Stimulated activated CD4-positive, alpha-beta T cell treated with anti-CD3 and anti-CD28 coated beads, Interleukin-4, amount 100 ng/mL, for 48 hours (primary cell): ENCODE measurements at regions not wholly inside any gene's neighbourhood (a gene's known extent, or its start where the extent isn't known, plus 50 kb on each side); places are given as distances from the start of the nearest gene placed in this dataset.
"Not testable (repeated sequence)": the region's sequence is repeated elsewhere in the genome, so short reads cannot be mapped to it uniquely, and the experiment has no call there.

Source experiments
- DNase-seq, 2 donors: peaks; one replicate each; pipeline ENCODE4 v3.0.0-alpha.2; 2020; ENCODE audit warnings: low read depth in 2 of 2

DNA sequence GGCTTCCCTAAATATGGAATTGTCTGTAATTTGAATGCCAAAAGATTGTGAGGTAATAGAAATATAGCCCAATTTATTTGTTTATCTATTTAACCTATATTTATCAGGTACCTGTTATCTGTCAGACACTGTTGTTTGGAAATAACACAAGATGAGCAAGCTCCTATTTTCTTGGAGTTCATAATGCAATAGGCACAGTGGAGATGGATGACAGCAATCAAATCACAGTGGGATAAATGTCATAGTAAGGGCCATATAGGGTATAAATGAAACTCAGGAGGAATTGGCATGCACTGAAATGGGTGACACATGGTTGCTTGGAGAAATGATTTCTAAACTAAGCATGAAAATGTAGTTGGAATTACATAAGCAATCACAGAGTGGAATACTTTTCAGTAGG, 761.8 kb upstream of the MBL2 start:
- no peak for DNase-seq

DNA sequence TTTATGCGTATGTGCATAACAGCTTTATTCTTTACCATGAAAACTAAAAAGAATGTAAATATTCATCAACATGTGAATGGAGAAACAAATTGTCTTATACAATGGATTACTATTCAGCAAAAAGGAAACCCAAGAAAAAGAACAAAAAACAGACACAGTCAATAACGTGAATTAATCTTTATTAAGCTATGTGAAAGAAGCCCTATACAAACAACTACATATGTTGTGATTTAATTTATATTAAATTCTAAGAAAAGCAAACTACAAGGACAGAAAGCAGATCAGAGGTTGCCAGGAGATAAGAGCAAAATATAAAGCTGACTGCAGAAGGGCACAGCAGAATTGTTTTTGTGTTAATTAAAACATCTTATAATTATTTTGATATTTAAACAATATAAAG, 756.4 kb upstream of the MBL2 start:
- no peak for DNase-seq

DNA sequence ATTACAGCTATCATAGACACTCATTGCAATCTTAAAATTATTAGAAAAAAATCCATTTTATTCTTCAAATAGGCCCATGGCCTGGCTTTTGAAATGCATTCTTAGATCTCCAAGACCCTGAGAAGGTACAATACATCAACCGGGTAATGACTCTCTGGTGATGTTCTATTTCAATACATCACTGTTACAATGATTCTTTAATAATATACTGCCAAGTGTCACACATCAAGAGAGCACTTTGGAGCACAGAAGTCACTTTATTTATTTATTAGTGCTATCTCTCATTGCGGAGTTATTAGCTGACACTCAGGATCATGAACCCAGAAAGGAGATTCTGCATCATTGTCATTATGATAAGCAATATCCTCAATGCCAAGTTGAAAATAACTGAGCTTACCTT, 748.5 kb upstream of the MBL2 start:
- no peak for DNase-seq

DNA sequence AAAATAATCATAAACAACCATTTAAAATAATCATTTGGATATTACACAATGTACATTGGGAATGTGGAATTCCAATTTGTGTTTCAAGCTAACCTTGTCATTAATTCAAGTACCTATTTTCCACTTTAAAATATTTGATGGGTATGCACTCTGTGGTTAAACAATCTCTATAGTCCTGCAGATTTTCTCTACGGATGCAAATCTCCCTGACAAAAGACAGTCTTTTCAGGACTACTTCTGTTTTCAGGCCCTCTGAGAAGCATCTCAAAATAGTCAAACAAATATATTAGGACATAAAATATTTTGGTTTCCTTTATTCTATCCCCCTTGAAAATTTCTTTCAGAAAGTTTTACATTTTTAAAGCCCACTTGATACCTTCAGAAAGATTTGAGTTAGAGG, 735.6 kb upstream of the MBL2 start:
- DNase-seq, result no peak

DNA sequence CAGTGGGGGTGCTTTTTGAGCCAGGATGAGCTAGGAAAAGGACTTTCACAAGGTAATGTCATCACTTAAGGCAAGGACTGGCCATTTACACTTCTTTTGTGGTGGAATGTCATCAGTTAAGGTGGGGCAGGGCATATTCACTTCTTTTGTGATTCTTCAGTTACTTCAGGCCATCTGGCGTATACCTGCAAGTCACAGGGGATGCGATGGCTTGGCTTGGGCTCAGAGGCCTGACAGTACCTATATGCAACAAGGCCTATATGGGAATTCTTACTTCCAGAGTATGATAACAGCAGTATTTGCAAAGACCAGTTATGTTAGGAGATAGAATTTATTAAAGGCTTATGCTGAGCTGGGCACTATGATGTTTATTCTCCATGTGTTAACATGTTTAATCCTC, 731.9 kb upstream of the MBL2 start:
- DNase-seq, result not testable (repeated sequence)

DNA sequence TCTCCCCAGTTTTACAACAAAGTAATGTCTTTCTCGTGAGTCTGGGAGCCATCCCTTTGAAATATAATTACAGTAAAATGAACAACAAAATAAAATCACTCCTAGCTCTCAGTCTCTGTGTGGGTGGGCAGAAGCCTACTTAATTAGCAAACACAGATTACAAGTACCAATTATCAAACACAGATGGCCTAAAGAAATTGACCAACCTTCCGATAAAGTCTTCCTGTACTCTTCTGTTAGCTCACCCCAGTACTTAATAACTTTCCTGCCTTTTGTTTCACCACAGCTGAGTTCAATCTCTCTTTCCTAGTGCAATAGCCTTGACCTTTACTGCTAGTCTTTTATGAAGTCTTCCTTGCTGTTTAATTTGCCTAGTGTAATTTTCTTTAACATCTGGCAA, 719.2 kb upstream of the MBL2 start:
- no peak for DNase-seq

DNA sequence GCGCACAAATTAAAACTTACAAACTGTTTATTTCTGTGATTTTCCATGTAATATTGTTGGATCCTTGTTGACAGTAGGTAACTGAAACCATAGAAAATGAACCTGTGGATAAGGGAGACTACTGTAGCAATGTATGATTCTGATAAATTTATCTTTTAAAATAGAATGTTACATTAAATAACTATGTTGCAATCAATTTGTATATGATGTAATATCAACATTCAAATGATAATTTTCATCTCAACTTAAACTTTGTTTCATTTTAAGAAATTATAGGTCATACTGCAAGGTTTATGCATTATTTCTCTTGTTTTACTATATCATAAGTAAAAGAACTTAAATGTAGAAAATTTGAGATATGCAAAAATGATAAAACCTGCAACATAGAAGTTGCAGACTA, 718.0 kb upstream of the MBL2 start:
- no peak for DNase-seq

DNA sequence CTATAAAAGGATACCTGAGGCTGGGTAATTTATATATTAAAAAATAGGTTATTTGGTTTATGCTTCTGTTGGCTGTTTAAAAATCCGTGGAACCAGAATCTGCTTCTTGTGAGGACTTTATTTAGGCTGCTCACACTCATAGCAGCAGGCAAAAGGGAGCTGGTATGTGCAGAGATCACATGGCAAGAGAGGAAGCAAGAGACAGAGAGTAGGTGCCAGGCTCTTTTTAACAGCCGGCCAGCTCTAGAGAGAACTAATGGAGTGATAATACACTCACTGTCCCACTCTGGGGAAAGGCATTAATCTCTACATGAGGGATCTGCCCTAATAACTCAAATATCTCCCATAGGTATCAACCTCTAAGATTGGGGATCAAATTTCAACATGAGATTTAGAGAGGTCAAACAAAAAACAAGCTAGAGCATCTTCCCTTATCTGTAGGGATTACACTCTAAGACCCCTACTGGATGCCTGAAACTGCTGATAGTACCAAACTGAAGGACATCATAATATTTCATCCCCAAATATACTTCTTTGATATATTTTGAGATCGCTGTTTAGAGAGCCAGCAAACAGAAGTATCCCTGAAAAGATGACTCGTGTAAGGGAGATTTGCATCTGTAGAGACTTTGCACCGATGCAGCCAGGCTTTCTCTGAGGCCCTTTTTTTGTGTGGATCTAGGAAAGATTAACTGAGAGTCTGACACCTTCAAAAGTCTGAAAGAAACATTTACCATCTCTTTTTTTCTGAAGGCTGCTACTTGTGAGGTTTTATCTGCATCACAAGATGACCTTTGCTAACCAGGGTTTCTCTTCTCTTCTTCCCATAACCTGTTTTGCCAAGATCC, 717.0 kb upstream of the MBL2 start:
- no peak for DNase-seq

DNA sequence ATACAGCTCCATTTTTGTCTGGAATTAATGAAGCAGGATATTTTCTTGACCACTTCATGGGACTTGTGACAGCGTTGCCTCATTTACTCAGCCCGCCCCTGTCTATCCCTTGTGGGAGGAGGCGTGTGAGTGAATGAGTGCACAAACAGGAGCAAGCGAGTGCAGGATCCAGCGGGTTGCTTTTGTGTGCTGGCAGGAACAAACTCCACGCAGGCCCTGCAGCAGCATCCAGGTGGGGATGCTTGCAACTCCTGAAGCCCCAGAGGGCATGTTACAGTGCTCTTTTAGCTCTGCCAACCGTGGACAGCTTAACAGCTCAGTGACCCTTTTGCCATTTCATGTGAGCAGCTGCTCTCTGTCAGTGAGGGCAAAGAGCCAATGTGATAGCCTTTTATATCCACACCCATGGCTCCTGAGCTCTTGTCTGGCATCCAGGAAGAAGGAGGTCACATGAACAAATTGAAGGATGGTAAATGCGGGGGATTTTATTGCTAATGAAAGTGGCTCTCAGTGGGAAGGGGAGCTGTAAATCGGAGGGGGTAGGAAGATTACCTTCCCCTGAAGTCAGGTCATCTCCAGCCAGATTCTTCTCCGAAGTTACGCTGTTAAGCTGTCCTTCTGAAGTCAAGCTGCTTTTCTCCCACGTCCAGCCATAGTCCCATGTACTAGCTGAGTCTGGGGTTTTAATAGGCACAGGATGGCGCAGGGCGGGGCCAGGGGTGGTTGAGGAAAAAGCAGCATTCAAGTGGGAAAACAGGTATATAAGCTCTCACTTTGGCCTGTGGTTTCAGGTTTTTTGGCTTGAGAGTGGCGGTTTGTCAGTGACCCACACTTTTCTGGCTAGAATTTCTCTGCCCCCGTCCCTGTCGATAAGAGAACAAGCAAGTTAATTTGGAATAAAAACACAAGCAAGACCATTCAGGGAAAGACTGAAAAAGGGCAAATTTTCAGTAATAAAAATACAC, 714.7 kb upstream of the MBL2 start:
- no peak for DNase-seq

DNA sequence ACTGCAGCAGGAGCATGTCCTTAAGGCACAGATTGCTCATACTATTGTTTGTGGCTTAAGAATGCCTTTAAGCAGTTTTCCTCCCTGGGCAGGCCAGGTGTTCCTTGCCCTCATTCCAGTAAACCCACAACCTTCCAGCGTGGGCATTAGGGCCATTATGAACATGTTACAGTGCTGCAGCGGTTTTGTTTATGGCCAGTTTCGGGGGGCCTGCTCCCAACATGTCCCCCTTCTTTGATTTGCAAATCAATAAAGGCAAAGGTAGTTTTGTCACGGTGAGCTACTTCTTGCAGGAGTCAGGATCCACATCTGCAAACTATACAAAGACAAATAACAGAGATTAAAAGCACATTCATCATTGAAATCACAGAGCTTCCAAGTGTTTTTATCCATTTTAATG, 712.8 kb upstream of the MBL2 start:
- DNase-seq, result not testable (repeated sequence)

DNA sequence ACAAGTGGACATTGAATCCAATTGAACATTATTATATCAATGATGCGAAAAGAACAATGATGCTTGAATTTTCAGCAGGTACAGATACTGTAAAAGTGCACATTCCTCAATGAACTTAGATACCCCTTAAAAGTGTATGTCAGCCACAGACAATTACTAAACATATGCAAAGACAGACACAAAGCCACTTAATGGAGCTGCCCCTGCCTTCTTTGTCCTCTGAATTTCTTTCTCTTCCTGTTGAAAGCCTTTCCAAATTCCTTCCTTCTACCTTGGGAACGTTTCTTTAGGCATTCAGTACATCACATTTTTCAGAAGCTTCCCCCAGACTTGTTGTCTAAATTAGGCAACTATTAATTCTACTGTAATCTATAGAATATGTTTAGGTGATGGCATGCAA, 706.8 kb upstream of the MBL2 start:
- DNase-seq, result no peak

DNA sequence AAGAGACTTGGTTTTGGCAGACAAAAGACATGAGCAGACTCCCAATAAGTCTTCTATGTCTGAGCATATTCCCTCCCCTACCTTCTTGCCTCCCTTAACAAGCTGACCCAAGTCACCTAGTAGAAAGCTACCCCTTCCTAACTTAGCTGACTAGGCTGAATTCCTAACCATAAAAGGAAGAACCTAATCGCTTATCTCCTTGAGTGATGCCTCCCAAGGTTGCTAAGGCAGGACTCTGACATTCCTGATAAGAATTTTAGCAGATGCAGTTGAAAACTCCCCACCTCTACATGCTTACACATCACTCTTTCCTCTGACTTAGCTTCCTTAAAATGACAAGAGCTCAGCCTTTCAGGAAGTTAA, 704.7 kb upstream of the MBL2 start:
- no peak for DNase-seq

DNA sequence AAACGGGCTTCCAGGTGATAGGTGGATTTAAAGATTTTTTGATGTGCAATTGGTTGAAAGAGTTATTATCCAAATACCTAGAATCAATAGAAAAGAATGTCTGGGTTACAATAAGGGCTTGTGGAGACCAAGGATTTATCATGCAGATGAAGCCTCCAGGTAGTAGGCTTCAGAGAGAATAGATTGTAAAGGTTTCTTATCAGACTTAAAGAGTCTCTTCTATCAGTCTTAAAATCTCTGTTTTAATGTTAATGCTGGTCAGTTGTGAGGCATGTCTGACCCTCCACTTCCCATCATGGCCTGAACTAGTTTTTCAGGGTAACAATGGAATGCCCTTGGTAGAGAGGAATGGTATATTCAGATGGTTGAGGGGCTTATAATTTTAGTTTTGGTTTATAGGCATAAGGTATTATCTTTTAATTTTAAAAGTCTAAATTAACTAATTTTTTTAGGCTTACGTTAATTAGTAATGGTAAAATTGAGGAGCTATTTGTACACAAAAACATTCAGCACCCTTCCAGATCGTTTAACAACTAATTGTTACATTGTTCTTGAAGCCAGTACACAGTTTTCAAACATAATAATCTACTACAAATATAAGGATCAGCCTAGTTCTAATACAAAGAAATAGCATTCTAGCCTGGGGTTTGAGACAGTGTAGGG, 704.2 kb upstream of the MBL2 start:
- no peak for DNase-seq

DNA sequence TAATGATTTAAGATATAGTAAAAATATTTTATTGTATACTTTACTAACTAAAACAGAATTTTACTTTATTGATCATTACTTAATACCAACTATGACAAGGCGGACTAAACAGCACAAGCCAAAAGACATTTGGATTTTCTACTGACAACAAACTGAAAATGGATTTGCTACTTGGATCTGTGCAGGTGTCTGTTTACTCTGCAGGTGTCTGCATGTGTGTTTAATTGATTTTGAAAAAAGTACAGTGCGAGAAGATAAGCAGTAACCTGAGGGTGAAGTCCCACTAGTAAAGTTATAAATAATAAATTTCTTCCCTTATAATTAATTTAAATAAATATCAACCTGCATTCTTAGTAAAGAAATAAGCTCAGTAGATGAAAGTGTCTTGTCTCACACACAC, 696.8 kb upstream of the MBL2 start:
- no peak for DNase-seq

DNA sequence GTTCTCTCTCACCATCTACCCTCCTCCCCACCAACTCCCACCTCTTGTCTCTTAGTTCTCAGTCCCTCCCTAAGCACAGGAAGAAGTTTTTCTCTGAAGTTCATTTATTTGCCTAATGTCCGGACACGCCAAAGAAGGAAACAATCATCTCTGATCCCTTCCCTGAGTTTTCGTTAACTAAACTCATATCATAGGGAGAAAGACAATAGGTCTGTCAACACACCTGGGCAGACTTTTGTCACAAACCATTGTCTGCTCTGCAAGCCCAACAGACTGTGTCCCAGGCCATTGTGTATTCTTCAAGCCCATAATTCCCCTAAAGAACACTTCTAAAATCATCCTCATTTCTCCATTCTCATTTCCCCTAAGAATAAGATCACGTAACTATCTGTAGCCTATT, 691.0 kb upstream of the MBL2 start:
- no peak for DNase-seq

DNA sequence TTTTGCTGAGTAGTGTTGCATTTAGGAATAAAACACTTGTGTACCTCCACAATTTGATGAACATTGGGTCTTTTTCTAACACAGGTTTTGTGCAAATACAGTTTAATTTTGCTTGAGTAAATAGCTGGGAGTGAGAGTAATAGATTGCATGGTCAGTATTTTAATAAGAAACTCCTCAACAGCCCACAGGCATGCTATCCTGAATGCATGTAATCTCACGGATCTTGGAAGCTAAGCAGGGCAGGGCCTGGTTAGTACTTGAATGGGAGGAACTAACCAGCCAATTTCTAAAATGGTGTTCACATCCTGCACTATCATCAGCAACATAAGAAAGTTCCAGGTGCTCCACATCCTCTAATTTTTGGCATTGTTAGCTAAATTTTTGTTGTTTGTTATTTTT, 685.4 kb upstream of the MBL2 start:
- no peak for DNase-seq

DNA sequence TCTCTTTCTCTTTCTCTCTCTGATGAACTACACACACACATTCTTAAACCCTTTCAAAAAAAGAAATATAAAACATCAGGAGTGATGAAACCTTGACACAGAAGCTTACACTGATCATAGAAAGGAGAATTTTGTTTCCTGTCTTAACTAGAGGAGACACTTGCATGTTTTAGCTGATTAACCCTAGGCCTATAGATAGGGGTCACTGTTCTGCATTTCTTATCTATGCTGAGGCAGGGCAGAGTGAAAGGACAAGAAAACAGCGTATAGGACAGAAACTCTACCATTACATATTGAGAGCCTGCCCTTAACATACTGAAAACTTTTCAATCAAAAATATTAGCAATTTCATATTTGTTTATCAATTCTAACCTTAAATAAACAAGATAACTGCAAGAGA, 680.6 kb upstream of the MBL2 start:
- DNase-seq, result no peak

DNA sequence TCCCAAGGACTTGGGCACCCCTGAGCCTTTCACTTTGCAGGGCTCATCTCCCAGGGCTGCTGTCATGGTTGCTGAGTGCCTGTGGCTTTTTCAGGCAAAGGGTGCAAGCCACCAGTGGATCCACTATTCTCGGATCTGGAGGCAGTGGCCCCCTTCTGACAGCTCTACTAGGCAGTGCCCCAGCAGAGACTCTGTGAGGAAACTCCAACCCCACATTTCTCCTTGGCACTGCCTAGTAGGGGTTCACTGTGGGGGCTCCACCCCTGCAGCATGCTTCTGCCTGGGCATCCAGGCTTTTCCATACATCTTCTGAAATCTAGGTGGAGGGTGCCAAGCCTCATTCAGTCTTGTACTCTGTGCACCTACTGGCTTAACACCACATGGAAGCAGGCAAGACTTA, 675.0 kb upstream of the MBL2 start:
- no peak for DNase-seq

DNA sequence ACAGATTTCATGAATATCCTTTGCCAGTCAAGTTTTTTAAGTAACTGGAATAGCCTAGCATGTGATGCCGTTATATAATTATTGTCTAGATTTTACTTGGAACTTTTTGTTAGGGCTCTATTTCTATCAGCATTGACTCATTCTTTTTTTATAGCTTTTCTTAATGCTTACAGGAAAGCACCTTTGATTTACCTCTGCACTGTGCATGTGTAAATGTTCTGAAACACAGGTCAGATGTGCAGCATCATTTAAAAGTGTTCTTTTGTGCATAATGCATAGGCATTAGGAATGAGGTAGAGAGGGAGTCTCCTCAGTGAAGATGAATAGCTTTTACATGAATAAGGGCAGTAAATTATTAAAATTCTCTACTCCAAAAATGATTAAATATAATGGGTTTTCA, 669.3 kb upstream of the MBL2 start:
- no peak for DNase-seq

DNA sequence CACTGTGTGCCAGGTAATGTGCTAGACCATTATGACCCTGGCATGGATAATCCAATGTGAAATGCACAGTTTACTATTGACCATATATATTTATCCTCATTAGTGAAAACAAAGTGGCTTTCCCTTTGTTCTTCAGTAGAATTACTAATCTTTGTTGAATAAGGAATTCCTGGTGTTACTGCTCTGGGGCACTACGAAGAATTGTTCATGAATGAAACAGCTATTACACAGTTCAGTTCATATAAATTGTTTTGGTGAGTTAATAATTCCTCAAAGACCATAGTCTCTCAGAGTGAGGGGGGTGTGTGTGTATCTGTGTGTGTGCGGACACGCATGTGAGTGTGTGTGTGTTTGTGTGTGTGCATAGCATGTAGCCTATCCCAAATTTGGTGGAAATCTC, 668.0 kb upstream of the MBL2 start:
- DNase-seq, result no peak

DNA sequence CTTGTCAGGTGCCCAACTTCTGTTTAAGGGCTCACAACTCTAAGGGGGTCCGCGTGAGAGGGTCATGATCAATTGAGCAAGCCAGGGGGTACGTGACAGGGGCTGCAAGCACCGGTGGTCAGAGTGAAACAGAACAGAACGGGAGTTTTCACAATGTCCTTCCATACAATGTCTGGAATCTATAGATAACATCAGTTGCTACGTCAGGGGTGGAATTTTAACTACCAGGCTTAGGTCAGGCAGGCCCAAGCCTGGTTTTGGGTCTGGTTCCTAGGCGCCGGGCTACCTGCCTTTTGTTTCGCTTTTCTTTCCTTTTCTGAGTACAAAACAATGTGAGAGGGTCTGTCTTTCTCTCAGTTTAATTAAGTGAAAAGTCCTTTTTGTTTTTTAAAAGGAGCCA, 666.5 kb upstream of the MBL2 start:
- DNase-seq, result not testable (repeated sequence)

DNA sequence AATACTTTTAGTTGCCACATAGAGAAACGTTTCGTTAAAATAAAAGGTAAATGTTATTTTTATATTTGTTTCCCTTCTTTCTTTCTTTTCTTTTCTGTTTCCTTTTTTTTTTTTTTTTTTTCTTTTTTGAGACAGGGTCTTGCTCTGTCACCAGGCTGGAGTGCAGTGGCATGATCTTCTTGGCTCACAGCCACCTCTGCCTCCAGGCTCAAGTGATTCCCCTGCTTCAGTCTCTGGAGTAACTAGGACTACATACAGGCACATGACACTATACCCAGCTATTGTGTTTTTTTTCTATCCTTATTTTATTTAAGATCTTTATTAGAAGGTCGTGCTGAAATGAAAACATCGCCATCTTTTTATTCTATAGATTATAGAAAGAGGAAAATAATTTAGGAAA, 661.8 kb upstream of the MBL2 start:
- no peak for DNase-seq

DNA sequence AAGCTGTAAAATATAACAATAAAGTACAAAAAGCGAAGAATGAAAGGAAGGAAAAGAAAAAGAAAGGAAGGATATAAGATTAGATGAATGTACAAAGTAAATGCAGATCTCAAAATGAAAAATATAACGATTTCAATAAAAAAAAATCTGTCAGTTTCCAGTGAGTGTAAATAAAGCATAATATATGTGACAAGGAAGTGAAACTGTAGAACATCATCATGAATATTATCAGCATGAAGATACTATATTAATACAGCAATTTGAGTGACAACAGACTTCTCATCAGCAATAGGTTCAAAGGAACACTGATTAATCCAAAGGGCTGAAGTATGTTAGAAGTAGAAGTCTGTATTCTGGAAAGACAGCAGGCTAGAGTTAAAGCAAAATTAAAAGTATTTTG, 659.5 kb upstream of the MBL2 start:
- no peak for DNase-seq
